ENCODE measurements at regions not wholly inside any gene's neighbourhood (a gene's known extent, or its start where the extent isn't known, plus 50 kb on each side); places are given as distances from the start of the nearest gene placed in this dataset.

GRCh38 chr4:4689694-4690440 lies 148.0 kb upstream of the STX18 start:
- no peak for DNase-seq

GRCh38 chr4:4687935-4688727 lies 146.3 kb upstream of the STX18 start:
- DNase-seq = no peak

- no peak for DNase-seq
Measured at GRCh38 chr4:4687100-4687499, 145.3 kb upstream of the STX18 start.

GRCh38 chr4:4685810-4686795 lies 144.3 kb upstream of the STX18 start:
- DNase-seq = no peak

- no peak for DNase-seq
Measured at GRCh38 chr4:4681653-4682052, 139.8 kb upstream of the STX18 start.

GRCh38 chr4:4680758-4681157 lies 138.9 kb upstream of the STX18 start:
- no peak for DNase-seq

- no peak for DNase-seq
Measured at GRCh38 chr4:4680243-4680642, 138.4 kb upstream of the STX18 start.

GRCh38 chr4:4677556-4678522 lies 136.0 kb upstream of the STX18 start:
- no peak for DNase-seq

- DNase-seq = no peak
Measured at GRCh38 chr4:4675641-4676040, 133.8 kb upstream of the STX18 start.

- DNase-seq = no peak
Measured at GRCh38 chr4:4675051-4675581, 133.3 kb upstream of the STX18 start.

GRCh38 chr4:4673070-4673469 lies 131.2 kb upstream of the STX18 start:
- no peak for DNase-seq

GRCh38 chr4:4672402-4672801 lies 130.6 kb upstream of the STX18 start:
- no peak for DNase-seq

GRCh38 chr4:4671774-4672349 lies 130.0 kb upstream of the STX18 start:
- no peak for DNase-seq

GRCh38 chr4:4670869-4671268 lies 129.0 kb upstream of the STX18 start:
- no peak for DNase-seq

- no peak for DNase-seq
Measured at GRCh38 chr4:4668355-4669210, 126.7 kb upstream of the STX18 start.

- no peak for DNase-seq
Measured at GRCh38 chr4:4667622-4668081, 125.8 kb upstream of the STX18 start.

GRCh38 chr4:4666693-4667621 lies 125.1 kb upstream of the STX18 start:
- no peak for DNase-seq

- DNase-seq = no peak
Measured at GRCh38 chr4:4666187-4666586, 124.3 kb upstream of the STX18 start.

GRCh38 chr4:4664234-4664633 lies 122.4 kb upstream of the STX18 start:
- DNase-seq = no peak
